A549 (cell line): ENCODE measurements at regions not wholly inside any gene's neighbourhood (a gene's known extent, or its start where the extent isn't known, plus 50 kb on each side); places are given as distances from the start of the nearest gene placed in this dataset.

ENCODE experiments used
- CHD2 ChIP-seq: fragments of 150-350 bp; IDR thresholded peaks from 2 replicates; pipeline ENCODE4 v1.6.1; 2014; ENCODE audit warnings: low read length; ENCODE audit not compliant: partially characterized antibody
- HDAC2 ChIP-seq: fragments of 200-600 bp; sonication (generic); IDR thresholded peaks from 2 replicates; pipeline ENCODE4 v1.6.1; 2016
- RAD21 ChIP-seq, 2 experiments: fragments of >200 bp in 1 of 2; sonication (Bioruptor Twin) in 1 of 2; formaldehyde crosslinking in 1 of 2; IDR thresholded peaks in 1 of 2; conservative IDR thresholded peaks in 1 of 2; 2 replicates in 1 of 2; 3 replicates in 1 of 2; pipeline ENCODE4 v1.6.1; 2012 to 2018; ENCODE audit warnings: inconsistent platforms in 1 of 2

- TF ChIP-seq CHD2, result no peak
- no peak for TF ChIP-seq HDAC2
- TF ChIP-seq RAD21 (conservative IDR thresholded peaks at IDR 0.05 in 1 of 2, IDR thresholded peaks at IDR 0.05 in 1 of 2), result no peak
Measured at GRCh38 chr5:168073311-168073710, 218.1 kb upstream of the WWC1 start.
